ENCODE measurements at regions not wholly inside any gene's neighbourhood (a gene's known extent, or its start where the extent isn't known, plus 50 kb on each side); places are given as distances from the start of the nearest gene placed in this dataset.

GRCh38 chr7:34417781-34418180 lies 240.2 kb upstream of the NPSR1 start:
- H3K27ac ChIP-seq (ENCODE audit: low read length) = no peak overlapping the region
- H3K36me3 ChIP-seq (ENCODE audit: control insufficient read depth, insufficient read depth, low read length) = no peaks in the 10 kb centered on the region
- TF ChIP-seq CTCF (IDR thresholded peaks at IDR 0.05) = no peak
- H3K27me3 ChIP-seq (ENCODE audit: control insufficient read depth, insufficient read depth, low read length) = no peaks in the 10 kb centered on the region
- H3K36me3 Mint-ChIP-seq = no peaks in the 10 kb centered on the region
- H3K4me1 ChIP-seq (ENCODE audit: control insufficient read depth, insufficient read depth, low read length) = no peaks in the 10 kb centered on the region
- DNase-seq = no peak
- intact Hi-C loops (cut with micrococcal nuclease) = no loop called here
- H3K9me3 ChIP-seq (ENCODE audit: control insufficient read depth, insufficient read depth, low read length) = no peaks in the 10 kb centered on the region
- no peaks in the 10 kb centered on the region for H3K27me3 Mint-ChIP-seq (ENCODE audit: low read depth in 2 of 2)
- H3K4me1 Mint-ChIP-seq = no peaks in the 10 kb centered on the region
- no peak for ATAC-seq
- no peak overlapping the region for H3K4me3 Mint-ChIP-seq
- no peak overlapping the region for H3K4me3 ChIP-seq (ENCODE audit: low read length)
- no peak overlapping the region for H3K27ac Mint-ChIP-seq
- peaks cover 0 to 5% of the 10 kb centered on the region in 2 donors for H3K9me3 Mint-ChIP-seq
- WGBS (ENCODE audit: insufficient coverage) = 57% methylated on average over 3 of the region's 3 CpGs

GRCh38 chr7:34421526-34421925 lies 236.5 kb upstream of the NPSR1 start:
- no peak overlapping the region for H3K27ac Mint-ChIP-seq
- DNase-seq (no peak), ATAC-seq (no peak)
- Histone ChIP-seq H3K27me3 (ENCODE audit: control insufficient read depth, insufficient read depth, low read length) (no peaks in the 10 kb centered on the region), H3K36me3 (ENCODE audit: control insufficient read depth, insufficient read depth, low read length) (no peaks in the 10 kb centered on the region), H3K4me3 (ENCODE audit: low read length) (no peak overlapping the region), H3K4me1 (ENCODE audit: control insufficient read depth, insufficient read depth, low read length) (no peaks in the 10 kb centered on the region), H3K27ac (ENCODE audit: low read length) (no peak overlapping the region), H3K9me3 (ENCODE audit: control insufficient read depth, insufficient read depth, low read length) (no peaks in the 10 kb centered on the region)
- H3K9me3 Mint-ChIP-seq = peaks cover 4% of the 10 kb centered on the region in 2 donors
- WGBS (ENCODE audit: insufficient coverage) = no CpG with 5 or more reads among the region's 1 CpG
- intact Hi-C loops (cut with micrococcal nuclease) = no loop called here
- no peaks in the 10 kb centered on the region for H3K27me3 Mint-ChIP-seq (ENCODE audit: low read depth in 2 of 2)
- TF ChIP-seq CTCF (IDR thresholded peaks at IDR 0.05) = no peak
- no peak overlapping the region for H3K4me3 Mint-ChIP-seq
- no peaks in the 10 kb centered on the region for H3K4me1 Mint-ChIP-seq
- no peaks in the 10 kb centered on the region for H3K36me3 Mint-ChIP-seq

- H3K4me1 Mint-ChIP-seq = no peaks in the 10 kb centered on the region
- intact Hi-C loops (cut with micrococcal nuclease) = no loop called here
These were observed 232.8 kb upstream of the NPSR1 start for GRCh38 chr7:34425194-34425593.

More at GRCh38 chr7:34425194-34425593, 232.8 kb upstream of the NPSR1 start:
- WGBS (ENCODE audit: insufficient coverage) = 78% methylated on average over 2 of the region's 2 CpGs
- H3K4me1 ChIP-seq (ENCODE audit: control insufficient read depth, insufficient read depth, low read length) = no peaks in the 10 kb centered on the region
- Mint-ChIP-seq H3K36me3 (peaks cover 1% of the 10 kb centered on the region), H3K27me3 (ENCODE audit: low read depth in 2 of 2) (no peaks in the 10 kb centered on the region), H3K4me3 (no peak overlapping the region), H3K27ac (no peak overlapping the region), H3K9me3 (peaks cover 2 to 4% of the 10 kb centered on the region in 2 donors)
- no peak overlapping the region for H3K27ac ChIP-seq (ENCODE audit: low read length)
- no peaks in the 10 kb centered on the region for H3K9me3 ChIP-seq (ENCODE audit: control insufficient read depth, insufficient read depth, low read length)
- H3K36me3 ChIP-seq (ENCODE audit: control insufficient read depth, insufficient read depth, low read length) = no peaks in the 10 kb centered on the region
- no peak for DNase-seq
- ATAC-seq = no peak
- H3K27me3 ChIP-seq (ENCODE audit: control insufficient read depth, insufficient read depth, low read length) = no peaks in the 10 kb centered on the region
- H3K4me3 ChIP-seq (ENCODE audit: low read length) = no peak overlapping the region
- TF ChIP-seq CTCF (IDR thresholded peaks at IDR 0.05) = no peak
